Esophagus muscularis mucosa (tissue), 4 donors: ENCODE measurements at regions not wholly inside any gene's neighbourhood (a gene's known extent, or its start where the extent isn't known, plus 50 kb on each side); places are given as distances from the start of the nearest gene placed in this dataset.
"Not testable (repeated sequence)": the region's sequence is repeated elsewhere in the genome, so short reads cannot be mapped to it uniquely, and the experiment has no call there.

Source experiments
- DNase-seq: peaks from one replicate; pipeline ENCODE4 v3.0.0-alpha.2; 2017; ENCODE audit errors: extremely low spot score
- H3K27ac ChIP-seq, 4 donors: fragments of 200-600 bp; sonication (generic); replicated peaks in 1 of 4; 1 replicate in 3 of 4; 2 replicates in 1 of 4; pipeline ENCODE4 v1.5.1; 2016 to 2019; ENCODE audit warnings: mild to moderate bottlenecking in 1 of 4
- H3K27me3 ChIP-seq, 4 donors: fragments of 200-600 bp; sonication (generic); one replicate each; pipeline versions ENCODE4 v1.5.1 to v1.6.0; 2016 to 2019
- H3K36me3 ChIP-seq, 4 donors: fragments of 200-600 bp; sonication (generic); one replicate each; pipeline ENCODE4 v1.5.1; 2016 to 2019
- H3K4me1 ChIP-seq, 4 donors: fragments of 200-600 bp; sonication (generic); one replicate each; pipeline ENCODE4 v1.5.1; 2016 to 2019
- H3K4me3 ChIP-seq, 4 donors: fragments of 200-600 bp; sonication (generic); 1 replicate in 2 of 4; 2 replicates in 2 of 4; pipeline ENCODE4 v1.5.1; 2016 to 2019; ENCODE audit warnings: mild to moderate bottlenecking in 4 of 4, moderate library complexity in 1 of 4
- H3K9me3 ChIP-seq, 4 donors: fragments of 200-600 bp; sonication (generic); 1 replicate in 3 of 4; 2 replicates in 1 of 4; pipeline ENCODE4 v1.5.1; 2016 to 2019
- EP300 ChIP-seq: sonication (generic); formaldehyde crosslinking; IDR thresholded peaks from one replicate; pipeline ENCODE4 v1.6.1; 2017; ENCODE audit warnings: antibody characterized with exemption
- POLR2A ChIP-seq: fragments of 450-650 bp; IDR thresholded peaks from one replicate; pipeline ENCODE4 v1.6.1; 2017; ENCODE audit warnings: antibody characterized with exemption, moderate library complexity, mild to moderate bottlenecking, low read depth
- POLR2AphosphoS5 ChIP-seq, 2 donors: sonication (generic); formaldehyde crosslinking; IDR thresholded peaks; one replicate each; pipeline ENCODE4 v1.6.1; 2017; ENCODE audit warnings: antibody characterized with exemption in 2 of 2
- WGBS: methylation state at CpG from one replicate; pipeline ENCODE4 v1.1.5; 2018; 5-methylcytosine and 5-hydroxymethylcytosine counted together
- intact Hi-C: fragments of 100-400 bp; cut with DNase I; formaldehyde crosslinking; loops from one replicate; pipeline ENCODE4 v1.15.1; 2023
- TF ChIP-seq, protein P1 (sequence below), 3 experiments: fragments of 200-600 bp in 2 of 3; fragments of 450-650 bp in 1 of 3; sonication (generic) in 2 of 3; IDR thresholded peaks; one replicate each; pipeline ENCODE4 v1.5.1; 2017 to 2019; ENCODE audit warnings: antibody characterized with exemption in 3 of 3, mild to moderate bottlenecking in 2 of 3, moderate library complexity in 1 of 3

DNA sequence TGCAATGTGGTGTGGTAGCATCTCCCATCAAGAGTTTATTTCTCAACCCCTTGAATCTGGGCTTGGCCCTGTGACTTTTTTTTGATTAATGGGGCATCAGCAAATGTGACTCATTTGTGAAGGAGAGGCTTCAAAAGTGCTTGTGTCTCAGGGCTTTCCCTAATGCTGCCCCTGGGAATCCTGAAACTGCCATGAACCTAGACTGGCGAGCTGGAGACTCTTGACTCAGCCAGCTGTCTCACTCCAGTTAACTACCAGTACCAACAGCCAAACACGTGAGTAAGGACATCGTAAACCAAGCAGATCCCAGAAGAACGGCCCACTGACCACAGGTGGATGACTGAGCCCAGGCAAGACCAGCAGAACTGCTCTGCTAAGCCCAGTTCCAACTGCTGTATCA lies 72.8 kb upstream of the ADTRP start:
- H3K9me3 ChIP-seq: no peaks in the 10 kb centered on the region
- H3K36me3 ChIP-seq: no peaks in the 10 kb centered on the region
- H3K4me1 ChIP-seq: peaks cover 0 to 20% (median 18%) of the 10 kb centered on the region in 4 donors
- DNase-seq: no peak
- 81% methylated on average over 4 of the region's 4 CpGs for WGBS
- intact Hi-C loops: no loop called here
- H3K4me3 ChIP-seq: no peak overlapping the region
- no peak overlapping the region for H3K27ac ChIP-seq
- H3K27me3 ChIP-seq: no peaks in the 10 kb centered on the region
- no peak for TF ChIP-seq POLR2AphosphoS5 (IDR thresholded peaks at IDR 0.05)
- TF ChIP-seq, protein P1, sequence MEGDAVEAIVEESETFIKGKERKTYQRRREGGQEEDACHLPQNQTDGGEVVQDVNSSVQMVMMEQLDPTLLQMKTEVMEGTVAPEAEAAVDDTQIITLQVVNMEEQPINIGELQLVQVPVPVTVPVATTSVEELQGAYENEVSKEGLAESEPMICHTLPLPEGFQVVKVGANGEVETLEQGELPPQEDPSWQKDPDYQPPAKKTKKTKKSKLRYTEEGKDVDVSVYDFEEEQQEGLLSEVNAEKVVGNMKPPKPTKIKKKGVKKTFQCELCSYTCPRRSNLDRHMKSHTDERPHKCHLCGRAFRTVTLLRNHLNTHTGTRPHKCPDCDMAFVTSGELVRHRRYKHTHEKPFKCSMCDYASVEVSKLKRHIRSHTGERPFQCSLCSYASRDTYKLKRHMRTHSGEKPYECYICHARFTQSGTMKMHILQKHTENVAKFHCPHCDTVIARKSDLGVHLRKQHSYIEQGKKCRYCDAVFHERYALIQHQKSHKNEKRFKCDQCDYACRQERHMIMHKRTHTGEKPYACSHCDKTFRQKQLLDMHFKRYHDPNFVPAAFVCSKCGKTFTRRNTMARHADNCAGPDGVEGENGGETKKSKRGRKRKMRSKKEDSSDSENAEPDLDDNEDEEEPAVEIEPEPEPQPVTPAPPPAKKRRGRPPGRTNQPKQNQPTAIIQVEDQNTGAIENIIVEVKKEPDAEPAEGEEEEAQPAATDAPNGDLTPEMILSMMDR (IDR thresholded peaks at IDR 0.05): no peak
- no peak for TF ChIP-seq EP300
- no peak for TF ChIP-seq POLR2A

DNA sequence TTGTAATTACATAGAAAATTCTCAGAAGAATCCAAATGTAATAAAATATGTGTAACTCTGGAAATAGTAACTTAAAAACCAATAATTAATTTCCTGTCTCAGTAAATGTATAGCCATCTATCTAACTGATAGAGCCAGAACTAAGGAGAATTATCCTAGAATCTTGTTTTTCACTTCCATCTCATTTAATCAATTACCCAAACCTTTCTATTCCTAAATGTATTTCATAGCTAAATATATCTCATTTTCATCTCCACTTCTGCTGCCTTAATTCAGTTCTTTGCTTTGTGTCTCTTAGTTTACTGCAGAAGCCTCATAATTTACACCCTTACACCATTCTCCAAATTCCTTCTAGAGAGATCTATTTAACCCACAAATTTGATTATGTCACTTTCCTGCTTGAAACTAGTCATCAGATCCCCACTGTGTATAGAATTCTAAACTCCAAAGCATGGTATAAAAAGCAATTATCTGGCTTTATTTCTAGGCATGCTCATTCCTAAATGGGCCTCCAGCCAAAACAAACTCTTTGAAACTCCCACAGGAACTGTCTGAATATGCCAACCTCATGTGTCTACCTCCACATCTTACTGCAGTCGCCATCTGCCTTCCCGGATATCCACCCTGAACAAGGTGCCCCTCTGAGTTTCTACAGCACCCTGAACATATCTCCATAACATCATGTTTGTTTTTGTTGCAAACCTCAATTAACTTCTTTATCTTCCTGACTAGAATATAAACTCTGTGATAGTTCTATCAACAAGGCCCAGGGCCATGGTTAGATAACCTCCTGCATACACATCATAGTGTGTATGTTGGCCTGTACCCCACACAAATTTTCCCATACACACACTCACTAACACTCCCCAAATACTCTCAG lies 70.5 kb upstream of the ADTRP start:
- 80% methylated on average over 2 of the region's 2 CpGs for WGBS
- H3K27me3 ChIP-seq: no peaks in the 10 kb centered on the region
- DNase-seq: no peak

DNA sequence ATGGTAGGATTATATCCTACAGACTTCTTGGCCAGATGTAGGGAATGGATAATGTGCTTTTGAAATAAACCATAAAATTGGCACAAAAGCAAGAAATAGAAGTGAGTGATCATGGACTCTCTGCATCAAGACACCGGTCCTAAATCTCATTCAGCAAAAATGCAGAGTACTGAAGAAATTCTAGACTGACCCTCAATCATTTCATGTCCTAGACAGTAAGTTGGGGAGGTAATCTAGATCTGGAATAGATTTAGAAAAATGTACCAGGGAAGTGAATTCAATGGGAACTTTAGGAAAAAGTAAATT lies 69.7 kb upstream of the ADTRP start:
- Histone ChIP-seq H3K36me3 (no peaks in the 10 kb centered on the region), H3K27ac (no peak overlapping the region), H3K4me3 (no peak overlapping the region), H3K9me3 (no peaks in the 10 kb centered on the region), H3K4me1 (peaks cover 0 to 4% (median 0%) of the 10 kb centered on the region in 4 donors), H3K27me3 (no peaks in the 10 kb centered on the region)
- no peak for DNase-seq
- intact Hi-C loops: no loop called here
- TF ChIP-seq, protein P1 (IDR thresholded peaks at IDR 0.05): no peak
- no peak for TF ChIP-seq POLR2AphosphoS5 (IDR thresholded peaks at IDR 0.05)
- TF ChIP-seq POLR2A: no peak
- TF ChIP-seq EP300: no peak
- WGBS: 82% methylated on average over 1 of the region's 1 CpG

More for the DNA sequence above, 70.5 kb upstream of the ADTRP start:
- Histone ChIP-seq H3K4me3 (no peak overlapping the region), H3K9me3 (no peaks in the 10 kb centered on the region), H3K4me1 (peaks cover 0 to 12% (median 8%) of the 10 kb centered on the region in 4 donors), H3K27ac (no peak overlapping the region), H3K36me3 (no peaks in the 10 kb centered on the region)
- intact Hi-C loops: no loop called here
- no peak for TF ChIP-seq EP300
- TF ChIP-seq, protein P1 (IDR thresholded peaks at IDR 0.05): no peak
- no peak for TF ChIP-seq POLR2AphosphoS5 (IDR thresholded peaks at IDR 0.05)
- no peak for TF ChIP-seq POLR2A

DNA sequence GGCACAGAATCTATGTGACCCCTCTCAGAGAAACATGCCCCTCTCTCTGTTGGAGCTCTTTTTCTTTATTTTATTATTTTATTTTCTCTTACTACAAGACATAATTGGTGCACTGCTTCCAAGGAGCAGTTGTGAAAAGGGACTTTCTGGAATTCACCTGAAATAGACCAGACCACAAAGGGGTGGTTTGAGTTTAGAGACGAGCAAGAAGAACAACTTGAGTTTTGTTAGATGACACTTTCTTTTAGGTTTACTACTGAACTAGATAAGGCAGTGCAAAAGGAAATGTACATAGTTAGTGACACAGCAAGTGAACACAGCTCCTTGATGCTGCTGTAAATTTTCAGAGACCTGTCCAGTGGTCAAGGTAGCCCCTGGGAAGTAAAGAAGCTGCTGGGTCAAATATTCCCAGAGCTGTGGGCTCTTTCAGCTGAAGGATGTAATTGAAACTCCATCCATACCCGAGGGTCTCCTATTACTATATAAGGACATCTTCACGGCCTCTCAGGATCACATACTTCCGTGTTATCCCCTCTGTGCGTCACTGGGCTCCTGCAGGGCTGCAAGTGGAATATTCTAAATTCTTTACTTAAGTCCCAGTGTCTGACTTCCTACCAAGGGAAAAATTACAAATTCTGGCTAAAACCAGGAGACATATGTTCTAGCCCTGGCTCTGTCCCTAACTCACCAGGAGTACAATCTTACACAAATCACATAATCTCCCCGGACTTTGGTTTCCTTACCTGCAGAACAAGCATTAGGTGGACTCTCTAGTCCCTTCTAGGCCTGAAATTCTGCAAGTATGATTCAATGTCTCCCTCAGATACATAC lies 69.1 kb upstream of the ADTRP start:
- TF ChIP-seq EP300 (no peak), POLR2A (no peak), POLR2AphosphoS5 (IDR thresholded peaks at IDR 0.05) (no peak)
- TF ChIP-seq, protein P1 (IDR thresholded peaks at IDR 0.05): no peak
- intact Hi-C loops: no loop called here
- WGBS: 80% methylated on average over 6 of the region's 6 CpGs
- Histone ChIP-seq H3K4me1 (peaks cover 0 to 4% (median 0%) of the 10 kb centered on the region in 4 donors), H3K9me3 (no peaks in the 10 kb centered on the region), H3K4me3 (no peak overlapping the region), H3K27me3 (no peaks in the 10 kb centered on the region), H3K36me3 (no peaks in the 10 kb centered on the region), H3K27ac (no peak overlapping the region)
- DNase-seq: no peak

DNA sequence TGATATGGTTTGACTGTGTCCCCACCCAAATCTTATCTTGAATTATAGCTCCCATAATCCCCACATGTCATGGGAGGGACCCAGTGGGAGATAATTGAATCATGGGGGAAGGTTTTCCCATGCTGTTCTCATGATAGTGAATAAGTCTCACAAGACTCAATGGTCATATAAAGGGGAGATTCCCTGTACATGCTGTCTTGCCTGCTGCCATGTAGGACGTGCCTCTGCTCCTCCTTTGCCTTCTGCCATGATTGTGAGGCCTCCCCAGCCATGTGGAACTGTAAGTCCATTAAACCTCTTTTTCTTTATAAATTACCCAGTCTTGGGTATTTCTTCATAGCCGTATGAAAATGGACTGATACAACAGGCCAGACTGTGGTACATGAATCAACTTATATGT lies 68.5 kb upstream of the ADTRP start:
- intact Hi-C loops: not testable (repeated sequence)
- WGBS: 100% methylated on average over 2 of the region's 2 CpGs

More for the DNA sequence above, 68.5 kb upstream of the ADTRP start:
- H3K36me3 ChIP-seq, H3K27ac ChIP-seq, H3K27me3 ChIP-seq, H3K9me3 ChIP-seq, DNase-seq, H3K4me1 ChIP-seq, H3K4me3 ChIP-seq: not testable (repeated sequence)
